Tibial nerve (tissue), 4 donors: ENCODE measurements at regions not wholly inside any gene's neighbourhood (a gene's known extent, or its start where the extent isn't known, plus 50 kb on each side); places are given as distances from the start of the nearest gene placed in this dataset.
A peak's percentile ranks its signal among the peaks of the same experiment; 100 is the strongest.

Experiments
- DNase-seq, 2 donors: peaks; one replicate each; pipeline ENCODE4 v3.0.0-alpha.2; 2019; ENCODE audit warnings: low spot score in 2 of 2
- H3K27ac ChIP-seq, 4 donors: fragments of 200-600 bp; sonication (generic) in 3 of 4; one replicate each; pipeline ENCODE4 v1.5.1; 2017 to 2019; ENCODE audit warnings: mild to moderate bottlenecking in 1 of 4
- H3K27me3 ChIP-seq, 2 donors: fragments of 200-600 bp; sonication (generic) in 1 of 2; one replicate each; pipeline versions ENCODE4 v1.5.1 to v1.6.0; 2017 to 2019
- H3K36me3 ChIP-seq, 3 donors: fragments of 200-600 bp; sonication (generic); one replicate each; pipeline ENCODE4 v1.5.1; 2018 to 2019
- H3K4me1 ChIP-seq, 4 donors: fragments of 200-600 bp; sonication (generic) in 3 of 4; one replicate each; pipeline ENCODE4 v1.5.1; 2017 to 2019
- H3K4me3 ChIP-seq, 4 donors: fragments of 200-600 bp; sonication (generic) in 3 of 4; one replicate each; pipeline ENCODE4 v1.5.1; 2017 to 2019; ENCODE audit warnings: mild to moderate bottlenecking in 1 of 4, moderate library complexity in 1 of 4
- H3K9me3 ChIP-seq, 4 donors: fragments of 200-600 bp; sonication (generic) in 3 of 4; one replicate each; pipeline ENCODE4 v1.5.1; 2017 to 2019
- EP300 ChIP-seq, 2 donors: sonication (generic); formaldehyde crosslinking; IDR thresholded peaks; one replicate each; pipeline ENCODE4 v1.6.1; 2017; ENCODE audit warnings: antibody characterized with exemption in 2 of 2, mild to moderate bottlenecking in 1 of 2
- POLR2A ChIP-seq, 2 donors: fragments of 450-650 bp; IDR thresholded peaks; one replicate each; pipeline ENCODE4 v1.6.1; 2017; ENCODE audit warnings: antibody characterized with exemption in 2 of 2, mild to moderate bottlenecking in 2 of 2, moderate library complexity in 2 of 2
- WGBS, 2 donors: methylation state at CpG; one replicate each; pipeline ENCODE4 v1.1.5; 2018; 5-methylcytosine and 5-hydroxymethylcytosine counted together
- TF ChIP-seq, protein P1 (sequence below), 5 experiments: fragments of 200-600 bp in 3 of 5; fragments of 450-650 bp in 2 of 5; sonication (generic) in 3 of 5; IDR thresholded peaks; one replicate each; pipeline ENCODE4 v1.5.1; 2016 to 2019; ENCODE audit warnings: antibody characterized with exemption in 5 of 5, mild to moderate bottlenecking in 3 of 5, moderate library complexity in 2 of 5

DNA sequence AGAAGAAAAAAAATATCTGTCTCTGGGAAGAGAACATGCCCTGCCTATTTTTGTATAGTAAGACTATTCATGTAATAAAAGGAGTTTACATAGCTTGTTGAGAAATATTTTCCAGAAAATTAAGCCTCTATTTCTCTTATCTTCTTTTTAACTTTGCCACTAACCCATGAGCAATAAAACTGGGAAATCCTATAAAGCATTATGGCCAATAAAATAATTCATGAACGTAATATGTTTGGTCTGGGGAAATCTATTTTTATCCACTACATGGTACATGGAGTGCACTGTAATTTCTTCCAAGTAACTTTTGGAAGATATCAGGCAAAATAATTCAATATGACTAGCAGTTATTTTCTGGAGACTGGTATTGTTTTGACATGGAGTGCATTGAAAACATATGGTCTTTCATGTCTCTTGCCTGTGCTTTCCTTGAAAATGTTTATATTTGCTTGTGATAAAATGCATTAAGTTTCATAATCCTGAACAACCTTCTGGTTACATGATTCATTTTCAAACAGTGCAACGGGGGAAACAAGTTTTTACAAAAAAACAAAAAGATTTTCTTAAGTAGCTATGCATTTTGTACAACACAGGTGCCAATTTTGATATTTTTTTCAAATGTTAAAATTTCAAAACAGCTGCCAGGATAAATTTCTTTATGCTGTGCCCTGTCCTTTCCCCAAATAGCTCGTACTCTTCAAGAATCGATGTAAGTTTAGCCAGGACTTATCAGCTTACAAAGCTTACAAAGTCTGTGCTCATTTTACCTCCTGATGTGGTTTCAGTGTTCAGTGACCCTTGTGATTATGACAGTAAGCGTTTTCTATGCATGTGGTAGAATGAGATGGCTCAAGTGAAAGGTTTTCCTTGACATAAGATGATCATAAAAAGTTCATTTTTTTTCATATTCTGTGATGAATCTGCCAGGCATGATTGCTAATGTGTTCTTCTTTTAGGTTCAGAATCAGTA lies 194.5 kb downstream of the UBE2E3 start:
- TF ChIP-seq, protein P1, sequence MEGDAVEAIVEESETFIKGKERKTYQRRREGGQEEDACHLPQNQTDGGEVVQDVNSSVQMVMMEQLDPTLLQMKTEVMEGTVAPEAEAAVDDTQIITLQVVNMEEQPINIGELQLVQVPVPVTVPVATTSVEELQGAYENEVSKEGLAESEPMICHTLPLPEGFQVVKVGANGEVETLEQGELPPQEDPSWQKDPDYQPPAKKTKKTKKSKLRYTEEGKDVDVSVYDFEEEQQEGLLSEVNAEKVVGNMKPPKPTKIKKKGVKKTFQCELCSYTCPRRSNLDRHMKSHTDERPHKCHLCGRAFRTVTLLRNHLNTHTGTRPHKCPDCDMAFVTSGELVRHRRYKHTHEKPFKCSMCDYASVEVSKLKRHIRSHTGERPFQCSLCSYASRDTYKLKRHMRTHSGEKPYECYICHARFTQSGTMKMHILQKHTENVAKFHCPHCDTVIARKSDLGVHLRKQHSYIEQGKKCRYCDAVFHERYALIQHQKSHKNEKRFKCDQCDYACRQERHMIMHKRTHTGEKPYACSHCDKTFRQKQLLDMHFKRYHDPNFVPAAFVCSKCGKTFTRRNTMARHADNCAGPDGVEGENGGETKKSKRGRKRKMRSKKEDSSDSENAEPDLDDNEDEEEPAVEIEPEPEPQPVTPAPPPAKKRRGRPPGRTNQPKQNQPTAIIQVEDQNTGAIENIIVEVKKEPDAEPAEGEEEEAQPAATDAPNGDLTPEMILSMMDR (IDR thresholded peaks at IDR 0.05) = no peak
- TF ChIP-seq POLR2A (IDR thresholded peaks at IDR 0.05) (no peak), EP300 (IDR thresholded peaks at IDR 0.05) (no peak)
- Histone ChIP-seq H3K27me3 (no peaks in the 10 kb centered on the region), H3K9me3 (no peaks in the 10 kb centered on the region), H3K27ac (no peak overlapping the region), H3K4me1 (peaks cover 0 to 5% (median 0%) of the 10 kb centered on the region in 4 donors), H3K4me3 (no peak overlapping the region), H3K36me3 (no peaks in the 10 kb centered on the region)
- 52 to 54% methylated on average over 5 of the region's 5 CpGs for WGBS, 2 donors
- no peak for DNase-seq

DNA sequence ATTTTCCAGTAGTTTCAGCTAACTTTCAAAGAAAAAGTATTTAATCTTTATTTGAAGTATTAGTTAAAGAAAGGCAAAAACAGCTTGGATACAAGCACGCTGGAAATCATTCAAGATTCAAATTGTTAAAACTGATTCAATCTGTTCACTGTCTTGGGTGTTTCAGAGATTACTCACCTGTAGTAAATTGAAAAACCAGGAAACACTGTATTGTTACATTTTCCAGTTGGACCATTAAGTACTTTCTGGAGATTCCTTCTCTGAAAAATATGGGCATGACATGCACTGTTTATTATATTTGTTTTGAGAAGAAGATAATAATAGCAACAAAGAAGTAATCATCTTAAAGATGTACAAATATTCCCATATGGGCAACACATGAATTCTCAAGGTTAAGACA lies 196.1 kb downstream of the UBE2E3 start:
- TF ChIP-seq EP300 (IDR thresholded peaks at IDR 0.05) = no peak
- peaks cover 0 to 5% (median 0%) of the 10 kb centered on the region in 4 donors for H3K4me1 ChIP-seq
- no peak overlapping the region for H3K27ac ChIP-seq
- no peak overlapping the region for H3K4me3 ChIP-seq
- H3K27me3 ChIP-seq = no peaks in the 10 kb centered on the region
- no peak for DNase-seq
- WGBS, 2 donors = 79 to 85% methylated on average over 1 of the region's 1 CpG
- no peaks in the 10 kb centered on the region for H3K9me3 ChIP-seq
- no peaks in the 10 kb centered on the region for H3K36me3 ChIP-seq

DNA sequence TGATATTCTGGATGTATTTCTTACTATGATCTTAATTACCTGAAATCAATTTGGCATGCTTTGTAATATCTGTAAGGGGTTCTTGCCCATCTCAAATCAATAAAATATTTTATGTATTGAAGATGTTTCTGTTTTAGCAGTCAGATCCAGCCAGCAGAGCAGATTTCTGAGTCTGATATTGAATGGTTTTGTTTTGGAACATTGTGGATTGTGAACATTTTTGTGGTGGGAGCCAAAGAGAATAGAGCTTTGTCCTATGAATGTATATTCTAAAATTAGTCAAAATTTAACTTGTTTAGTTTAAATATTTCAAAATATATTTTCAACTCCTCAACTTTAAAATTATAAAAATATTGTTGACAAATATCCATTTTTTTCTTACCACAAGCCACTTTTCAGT lies 197.0 kb downstream of the UBE2E3 start:
- no peak overlapping the region for H3K27ac ChIP-seq
- H3K36me3 ChIP-seq = no peaks in the 10 kb centered on the region
- TF ChIP-seq EP300 (IDR thresholded peaks at IDR 0.05) = no peak
- TF ChIP-seq, protein P1 (IDR thresholded peaks at IDR 0.05) = no peak
- TF ChIP-seq POLR2A (IDR thresholded peaks at IDR 0.05) = no peak
- DNase-seq = no peak
- H3K27me3 ChIP-seq = no peaks in the 10 kb centered on the region
- no peak overlapping the region for H3K4me3 ChIP-seq
- H3K4me1 ChIP-seq = peaks cover 0 to 5% (median 0%) of the 10 kb centered on the region in 4 donors
- no peaks in the 10 kb centered on the region for H3K9me3 ChIP-seq

DNA sequence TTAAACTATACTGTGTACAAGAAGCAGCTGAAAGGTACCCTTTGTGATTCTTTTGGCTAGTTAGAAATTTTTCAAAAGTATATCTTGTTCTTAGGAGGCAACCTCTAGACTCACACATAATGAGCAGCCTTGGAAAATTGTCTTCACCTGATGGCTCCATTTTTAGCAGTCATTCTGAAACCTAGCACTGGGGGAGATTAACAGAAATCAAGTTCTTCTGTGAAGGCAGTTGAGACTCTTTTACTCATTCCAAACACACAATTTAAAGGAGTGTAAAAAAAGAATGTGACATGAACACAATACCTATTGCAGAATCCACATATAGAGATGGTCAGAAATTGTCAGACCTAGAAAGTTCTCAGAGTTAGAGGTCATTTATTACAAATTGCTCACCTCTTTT lies 197.7 kb downstream of the UBE2E3 start:
- no peak for DNase-seq
- Histone ChIP-seq H3K27me3 (no peaks in the 10 kb centered on the region), H3K36me3 (no peaks in the 10 kb centered on the region), H3K4me3 (no peak overlapping the region), H3K9me3 (no peaks in the 10 kb centered on the region), H3K4me1 (peaks cover 0 to 5% (median 0%) of the 10 kb centered on the region in 4 donors), H3K27ac (no peak overlapping the region)
- no peak for TF ChIP-seq POLR2A (IDR thresholded peaks at IDR 0.05)
- TF ChIP-seq, protein P1 (IDR thresholded peaks at IDR 0.05) = no peak

DNA sequence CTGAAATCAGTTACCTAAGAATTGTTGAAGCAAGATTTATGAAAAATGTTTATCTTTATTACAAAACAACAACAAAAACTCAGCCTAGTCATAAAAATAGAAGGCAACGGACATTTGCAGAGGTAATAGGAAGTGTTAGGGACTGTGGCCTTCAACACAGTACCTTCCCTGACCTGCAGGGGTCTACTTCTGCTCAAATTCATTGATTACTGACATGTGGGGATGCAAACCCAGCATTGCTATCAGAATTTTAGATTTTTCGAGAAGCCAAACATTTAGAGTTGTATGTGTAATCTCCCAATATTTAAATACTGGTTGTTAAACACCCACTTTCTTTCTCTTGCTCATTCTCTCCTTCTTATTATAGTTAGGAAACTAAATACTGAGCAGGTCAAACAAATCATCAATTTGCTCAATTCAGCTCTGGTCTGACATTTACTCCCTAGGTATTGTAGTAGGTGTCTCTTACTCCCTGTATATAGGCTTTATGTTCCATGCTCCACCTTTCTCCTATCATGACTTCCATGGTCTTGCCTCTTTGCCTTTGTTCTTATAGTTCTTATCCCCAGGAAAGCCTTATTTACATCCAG lies 198.5 kb downstream of the UBE2E3 start:
- H3K9me3 ChIP-seq = no peaks in the 10 kb centered on the region
- H3K36me3 ChIP-seq = no peaks in the 10 kb centered on the region
- TF ChIP-seq EP300 (IDR thresholded peaks at IDR 0.05) = no peak
- TF ChIP-seq, protein P1 (IDR thresholded peaks at IDR 0.05) = peak in 2 of 5 experiments; percentile 15 to 25
- WGBS, 2 donors = 76 to 78% methylated on average over 2 of the region's 2 CpGs
- H3K27me3 ChIP-seq = no peaks in the 10 kb centered on the region
- H3K4me3 ChIP-seq = no peak overlapping the region
- peaks cover 0 to 5% (median 0%) of the 10 kb centered on the region in 4 donors for H3K4me1 ChIP-seq
- H3K27ac ChIP-seq = no peak overlapping the region
- DNase-seq = no peak
